ENCODE measurements at regions not wholly inside any gene's neighbourhood (a gene's known extent, or its start where the extent isn't known, plus 50 kb on each side); places are given as distances from the start of the nearest gene placed in this dataset.

GRCh38 chr18:67308819-67309218 is 207.7 kb downstream of the DSEL start:
- Mint-ChIP-seq H3K36me3 (ENCODE audit: insufficient read depth, unreplicated experiment) (no peaks in the 10 kb centered on the region), H3K4me1 (ENCODE audit: low read depth, unreplicated experiment) (no peaks in the 10 kb centered on the region), H3K27ac (ENCODE audit: unreplicated experiment) (no peak overlapping the region), H3K27me3 (ENCODE audit: insufficient read depth, unreplicated experiment) (no peaks in the 10 kb centered on the region), H3K9me3 (ENCODE audit: unreplicated experiment) (no peaks in the 10 kb centered on the region), H3K4me3 (ENCODE audit: unreplicated experiment) (no peak overlapping the region)
- no peaks in the 10 kb centered on the region for H3K36me3 ChIP-seq (ENCODE audit: control insufficient read depth, insufficient read depth, low read length)
- POLR2A ChIA-PET, result no interaction called here
- H3K9me3 ChIP-seq, result no peaks in the 10 kb centered on the region
- intact Hi-C loops (cut with micrococcal nuclease; ENCODE audit: unreplicated experiment), result no loop called here
- no peak for TF ChIP-seq CTCF (IDR thresholded peaks at IDR 0.05; ENCODE audit: insufficient read depth in 1 of 2, low read depth in 1 of 2, low read length in 1 of 2, severe bottlenecking in 1 of 2, unreplicated experiment in 1 of 2)
- H3K4me1 ChIP-seq, result no peaks in the 10 kb centered on the region
- no TSS peak for BruUV-seq (replicated peaks)
- DNase-seq, result no peak
- CTCF ChIA-PET, result no interaction called here
- no peak overlapping the region for H3K4me3 ChIP-seq (ENCODE audit: low read depth, low read length)
- H3K27me3 ChIP-seq (replicated peaks; ENCODE audit: control insufficient read depth, insufficient read depth, low read length), result no peaks in the 10 kb centered on the region

- Mint-ChIP-seq H3K9me3 (ENCODE audit: unreplicated experiment) (no peaks in the 10 kb centered on the region), H3K36me3 (ENCODE audit: insufficient read depth, unreplicated experiment) (peaks cover 4% of the 10 kb centered on the region), H3K4me3 (ENCODE audit: unreplicated experiment) (no peak overlapping the region), H3K27ac (ENCODE audit: unreplicated experiment) (no peak overlapping the region), H3K27me3 (ENCODE audit: insufficient read depth, unreplicated experiment) (no peaks in the 10 kb centered on the region), H3K4me1 (ENCODE audit: low read depth, unreplicated experiment) (no peaks in the 10 kb centered on the region)
- no TSS peak for BruUV-seq (replicated peaks)
- no peaks in the 10 kb centered on the region for H3K36me3 ChIP-seq (ENCODE audit: control insufficient read depth, insufficient read depth, low read length)
- ChIA-PET POLR2A (no interaction called here), CTCF (no interaction called here)
- H3K27me3 ChIP-seq (replicated peaks; ENCODE audit: control insufficient read depth, insufficient read depth, low read length), result no peaks in the 10 kb centered on the region
- no peak for TF ChIP-seq CTCF (IDR thresholded peaks at IDR 0.05; ENCODE audit: insufficient read depth in 1 of 2, low read depth in 1 of 2, low read length in 1 of 2, severe bottlenecking in 1 of 2, unreplicated experiment in 1 of 2)
- H3K9me3 ChIP-seq, result no peaks in the 10 kb centered on the region
- no peak for DNase-seq
- H3K4me1 ChIP-seq, result no peaks in the 10 kb centered on the region
- H3K4me3 ChIP-seq (ENCODE audit: low read depth, low read length), result no peak overlapping the region
- intact Hi-C loops (cut with micrococcal nuclease; ENCODE audit: unreplicated experiment), result no loop called here
Measured at GRCh38 chr18:67305466-67305865, 211.1 kb downstream of the DSEL start.

GRCh38 chr18:67302043-67302442 is 214.5 kb downstream of the DSEL start:
- H3K9me3 ChIP-seq, result no peaks in the 10 kb centered on the region
- no peaks in the 10 kb centered on the region for H3K27me3 ChIP-seq (replicated peaks; ENCODE audit: control insufficient read depth, insufficient read depth, low read length)
- H3K27me3 Mint-ChIP-seq (ENCODE audit: insufficient read depth, unreplicated experiment), result no peaks in the 10 kb centered on the region
- peaks cover 4% of the 10 kb centered on the region for H3K36me3 Mint-ChIP-seq (ENCODE audit: insufficient read depth, unreplicated experiment)
- no peak for DNase-seq
- no peak for TF ChIP-seq CTCF (IDR thresholded peaks at IDR 0.05; ENCODE audit: insufficient read depth in 1 of 2, low read depth in 1 of 2, low read length in 1 of 2, severe bottlenecking in 1 of 2, unreplicated experiment in 1 of 2)
- H3K27ac Mint-ChIP-seq (ENCODE audit: unreplicated experiment), result no peak overlapping the region
- no peaks in the 10 kb centered on the region for H3K9me3 Mint-ChIP-seq (ENCODE audit: unreplicated experiment)
- no peaks in the 10 kb centered on the region for H3K4me1 ChIP-seq
- ChIA-PET CTCF (no interaction called here), POLR2A (no interaction called here)
- H3K36me3 ChIP-seq (ENCODE audit: control insufficient read depth, insufficient read depth, low read length), result no peaks in the 10 kb centered on the region
- no peak overlapping the region for H3K4me3 ChIP-seq (ENCODE audit: low read depth, low read length)
- intact Hi-C loops (cut with micrococcal nuclease; ENCODE audit: unreplicated experiment), result no loop called here
- no peaks in the 10 kb centered on the region for H3K4me1 Mint-ChIP-seq (ENCODE audit: low read depth, unreplicated experiment)
- BruUV-seq (replicated peaks), result no TSS peak
- no peak overlapping the region for H3K4me3 Mint-ChIP-seq (ENCODE audit: unreplicated experiment)

Measured in Caco-2 (cell line).